Lung (tissue), 11 donors: ENCODE measurements at regions not wholly inside any gene's neighbourhood (a gene's known extent, or its start where the extent isn't known, plus 50 kb on each side); places are given as distances from the start of the nearest gene placed in this dataset.
A peak's percentile ranks its signal among the peaks of the same experiment; 100 is the strongest.

Experiments used
- ATAC-seq: fragments of 200-7000 bp; cut with Tn5 transposase; one replicate; pipeline ENCODE4 v1.9.1; 2020; ENCODE audit warnings: moderate number of reproducible peaks; ENCODE audit not compliant: insufficient read depth, low FRiP score
- DNase-seq, 3 donors: peaks; one replicate each; pipeline ENCODE4 v3.0.0-alpha.2; 2013 to 2017
- H3K27ac ChIP-seq, 2 donors: one replicate each; pipeline ENCODE4 v1.5.1; 2013; ENCODE audit warnings: mild to moderate bottlenecking in 2 of 2, moderate library complexity in 2 of 2, control low read depth in 1 of 2, inconsistent platforms in 1 of 2, low read depth in 1 of 2, low read length in 1 of 2
- H3K27me3 ChIP-seq, 3 donors: one replicate each; pipeline ENCODE4 v1.5.1; 2013; ENCODE audit warnings: low read length in 2 of 3; ENCODE audit not compliant: control insufficient read depth in 3 of 3, insufficient read depth in 3 of 3
- H3K36me3 ChIP-seq, 4 donors: one replicate each; pipeline ENCODE4 v1.5.1; 2013; ENCODE audit warnings: low read length in 4 of 4, mild to moderate bottlenecking in 1 of 4, moderate library complexity in 1 of 4; ENCODE audit not compliant: control insufficient read depth in 4 of 4, insufficient read depth in 4 of 4
- H3K4me1 ChIP-seq, 5 donors: one replicate each; pipeline ENCODE4 v1.5.1; 2013; ENCODE audit warnings: low read length in 5 of 5, mild to moderate bottlenecking in 2 of 5, moderate library complexity in 1 of 5; ENCODE audit not compliant: control insufficient read depth in 5 of 5, insufficient read depth in 5 of 5
- H3K4me3 ChIP-seq: one replicate; pipeline ENCODE4 v1.5.1; 2013; ENCODE audit warnings: mild to moderate bottlenecking, control low read depth, moderate library complexity
- H3K9ac ChIP-seq, 2 donors: one replicate each; pipeline ENCODE4 v1.5.1; 2013; ENCODE audit warnings: low read length in 2 of 2, control low read depth in 1 of 2; ENCODE audit not compliant: insufficient read depth in 1 of 2
- H3K9me3 ChIP-seq, 4 donors: one replicate each; pipeline ENCODE4 v1.5.1; 2013; ENCODE audit warnings: low read length in 3 of 4, mild to moderate bottlenecking in 1 of 4, moderate library complexity in 1 of 4; ENCODE audit not compliant: control insufficient read depth in 4 of 4, insufficient read depth in 3 of 4
- CTCF ChIP-seq: IDR thresholded peaks from 2 replicates; pipeline ENCODE4 v1.5.1; 2012; ENCODE audit warnings: mild to moderate bottlenecking; ENCODE audit errors: control extremely low read depth, extremely low read depth
- WGBS, 2 donors: extraction: QIAGEN DNeasy Blood & Tissue Kit; methylation state at CpG; one replicate each; pipeline ENCODE4 v1.1.7; 2013; 5-methylcytosine and 5-hydroxymethylcytosine counted together
- donor health status: control.
- donor health status: control.
- donor health status: Bipolar disorder and iron deficiency.
- donor health status: healthy.
- donor health status: DM: yes; HTN: yes; CAD: no.

DNA sequence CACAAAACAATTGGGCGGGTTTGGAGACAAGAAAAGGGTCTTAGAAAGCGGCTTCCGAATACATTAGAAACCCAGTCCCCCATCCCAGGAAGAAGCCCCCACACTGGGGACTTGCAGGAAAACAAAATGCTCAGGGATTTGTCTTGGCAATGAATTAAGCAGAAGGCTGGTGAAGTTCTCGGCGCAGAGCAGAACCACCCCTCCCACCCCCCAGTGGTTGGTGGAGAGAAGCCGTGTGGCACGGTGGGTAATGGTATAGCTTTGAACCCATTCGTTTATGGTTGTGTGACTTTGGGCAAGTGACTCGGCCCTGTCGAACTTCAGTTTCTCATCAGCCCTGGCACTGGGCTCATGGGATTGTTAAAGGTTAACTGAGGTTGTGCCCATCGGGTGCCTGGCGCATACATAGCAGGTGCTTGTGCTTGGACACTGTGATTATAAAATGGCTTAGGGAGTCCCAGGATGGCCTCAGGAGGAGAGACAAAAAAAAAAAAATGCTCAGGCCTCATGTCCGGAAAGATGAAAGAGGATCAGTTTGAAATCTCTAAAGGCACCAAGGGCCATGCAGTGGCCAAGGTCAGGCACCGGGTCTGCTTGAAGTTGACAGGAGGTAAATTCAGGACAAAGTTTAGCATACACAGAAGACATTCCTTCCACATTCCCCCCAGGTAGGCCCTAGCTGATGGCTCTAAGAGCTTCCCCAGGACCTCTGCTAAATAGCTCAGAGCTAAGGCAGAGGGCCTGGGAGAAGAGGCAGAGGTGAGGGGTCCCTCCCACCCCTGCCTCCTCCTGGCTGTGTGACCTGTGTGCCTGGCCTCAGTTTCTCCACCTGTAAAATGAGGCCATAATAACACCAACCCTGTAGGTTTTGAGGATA, 120.1 kb upstream of the PTPN1 start:
- Histone ChIP-seq H3K4me1 (peaks cover 0 to 31% (median 10%) of the 10 kb centered on the region in 5 donors), H3K9ac (no peak overlapping the region), H3K27ac (peak overlapping the region; percentile 26 to 86), H3K4me3 (no peak overlapping the region), H3K27me3 (no peaks in the 10 kb centered on the region), H3K36me3 (no peaks in the 10 kb centered on the region), H3K9me3 (no peaks in the 10 kb centered on the region)
- TF ChIP-seq CTCF: no peak
- ATAC-seq (no peak), DNase-seq (no peak)
- 78 to 88% methylated on average over 14 of the region's 14 CpGs for WGBS, 2 donors

GRCh38 chr20:50390685-50391443, 119.3 kb upstream of the PTPN1 start:
- Histone ChIP-seq H3K27me3 (no peaks in the 10 kb centered on the region), H3K27ac (peak overlapping the region in 1 of 2 donors; percentile 86), H3K4me1 (peaks cover 0 to 39% (median 14%) of the 10 kb centered on the region in 5 donors), H3K9me3 (no peaks in the 10 kb centered on the region), H3K36me3 (no peaks in the 10 kb centered on the region), H3K4me3 (no peak overlapping the region), H3K9ac (no peak overlapping the region)
- DNase-seq: no peak
- TF ChIP-seq CTCF: no peak
- WGBS, 2 donors: 90 to 92% methylated on average over 15 of the region's 15 CpGs
- no peak for ATAC-seq

GRCh38 chr20:50391444-50392137, 118.6 kb upstream of the PTPN1 start:
- no peak for TF ChIP-seq CTCF
- H3K4me3 ChIP-seq: no peak overlapping the region
- no peaks in the 10 kb centered on the region for H3K36me3 ChIP-seq
- H3K9me3 ChIP-seq: no peaks in the 10 kb centered on the region
- H3K27ac ChIP-seq: no peak overlapping the region
- 97 to 98% methylated on average over 15 of the region's 15 CpGs for WGBS, 2 donors
- ATAC-seq (no peak), DNase-seq (no peak)
- H3K9ac ChIP-seq: no peak overlapping the region
- H3K4me1 ChIP-seq: peaks cover 0 to 31% (median 14%) of the 10 kb centered on the region in 5 donors
- no peaks in the 10 kb centered on the region for H3K27me3 ChIP-seq
